OCI-LY7 (cell line): ENCODE measurements at regions not wholly inside any gene's neighbourhood (a gene's known extent, or its start where the extent isn't known, plus 50 kb on each side); places are given as distances from the start of the nearest gene placed in this dataset.
A peak's percentile ranks its signal among the peaks of the same experiment; 100 is the strongest.

Experiments
- BruUV-seq: library from RNA; stranded (reverse); fragments of 400-500 nt; replicated peaks from 2 replicates; lab custom pipeline; 2021; lab: Mats Ljungman, UMichigan
- CTCF ChIA-PET: fragments of 300-600 bp; sonication (Branson Sonifier 250); formaldehyde crosslinking; loops from one replicate; lab custom pipeline; 2022; ENCODE audit warnings: antibody characterized with exemption; ENCODE audit not compliant: unreplicated experiment; lab: Charles Lee
- POLR2A ChIA-PET: fragments of 300-600 bp; sonication (Branson Sonifier 250); formaldehyde crosslinking; loops from one replicate; lab custom pipeline; 2022; ENCODE audit warnings: antibody characterized with exemption; lab: Charles Lee
- DNase-seq: peaks from one replicate; pipeline ENCODE4 v3.0.0-alpha.2; 2015; ENCODE audit warnings: low spot score
- H2AFZ ChIP-seq: fragments of 200-600 bp; sonication (generic), shearing (Covaris generic); 2 replicates; pipeline ENCODE4 v1.6.1; 2014; ENCODE audit warnings: mild to moderate bottlenecking, antibody characterized with exemption, low read length, moderate library complexity
- H3K27ac ChIP-seq: fragments of 200-600 bp; sonication (generic); 2 replicates; pipeline ENCODE4 v1.5.1; 2014; ENCODE audit warnings: mixed run types, low read depth, mild to moderate bottlenecking, moderate library complexity, low read length, inconsistent platforms; ENCODE audit not compliant: poor library complexity, severe bottlenecking
- H3K36me3 ChIP-seq: fragments of 200-600 bp; sonication (generic); 2 replicates; pipeline ENCODE4 v1.6.1; 2014; ENCODE audit warnings: mild to moderate bottlenecking, antibody characterized with exemption, low read length, moderate library complexity, mixed read lengths; ENCODE audit not compliant: insufficient read depth
- H3K4me1 ChIP-seq: fragments of 200-600 bp; sonication (generic); 2 replicates; pipeline ENCODE4 v1.5.1; 2014; ENCODE audit warnings: mild to moderate bottlenecking, low read length; ENCODE audit not compliant: insufficient read depth, poor library complexity, severe bottlenecking
- H3K4me2 ChIP-seq: fragments of 200-600 bp; sonication (generic); 2 replicates; pipeline ENCODE4 v1.6.1; 2014; ENCODE audit warnings: mild to moderate bottlenecking, low read length
- H3K4me3 ChIP-seq: fragments of 200-600 bp; sonication (generic); 2 replicates; pipeline ENCODE4 v1.5.1; 2014; ENCODE audit warnings: mild to moderate bottlenecking, low read depth, low read length; ENCODE audit not compliant: poor library complexity, severe bottlenecking
- H3K79me2 ChIP-seq: fragments of 200-600 bp; sonication (generic); 2 replicates; pipeline ENCODE4 v1.6.1; 2016; ENCODE audit warnings: low read depth, mild to moderate bottlenecking, low read length, moderate library complexity, mixed read lengths; ENCODE audit not compliant: insufficient read depth
- H3K9me2 ChIP-seq: fragments of 200-600 bp; sonication (generic); 2 replicates; pipeline ENCODE4 v1.6.1; 2016; ENCODE audit warnings: mild to moderate bottlenecking, low read length, mixed read lengths; ENCODE audit not compliant: insufficient read depth
- H3K9me3 ChIP-seq: fragments of 200-600 bp; sonication (generic); 2 replicates; pipeline ENCODE4 v1.6.1; 2014; ENCODE audit warnings: mild to moderate bottlenecking, mixed run types, low read length, mixed read lengths
- H4K20me1 ChIP-seq: fragments of 200-600 bp; sonication (generic); 2 replicates; pipeline ENCODE4 v1.6.1; 2014; ENCODE audit warnings: mild to moderate bottlenecking, antibody characterized with exemption, low read length, moderate library complexity, mixed read lengths; ENCODE audit not compliant: insufficient read depth
- EZH2phosphoT487 ChIP-seq: fragments of 200-600 bp; sonication (generic); IDR thresholded peaks from 2 replicates; pipeline ENCODE4 v1.6.1; 2018; ENCODE audit warnings: low read depth, borderline replicate concordance, mild to moderate bottlenecking, mixed run types, antibody characterized with exemption, low read length, moderate library complexity, mixed read lengths
- intact Hi-C: fragments of 100-400 bp; cut with micrococcal nuclease; formaldehyde crosslinking; loops from one replicate; pipeline ENCODE4 v1.10.0; 2022; ENCODE audit not compliant: unreplicated experiment
- TF ChIP-seq, protein P1 (sequence below): fragments of 200-600 bp; sonication (generic); conservative IDR thresholded peaks from 2 replicates; pipeline ENCODE4 v1.5.1; 2014; ENCODE audit warnings: mild to moderate bottlenecking, antibody characterized with exemption, low read length, moderate library complexity, mixed read lengths

DNA sequence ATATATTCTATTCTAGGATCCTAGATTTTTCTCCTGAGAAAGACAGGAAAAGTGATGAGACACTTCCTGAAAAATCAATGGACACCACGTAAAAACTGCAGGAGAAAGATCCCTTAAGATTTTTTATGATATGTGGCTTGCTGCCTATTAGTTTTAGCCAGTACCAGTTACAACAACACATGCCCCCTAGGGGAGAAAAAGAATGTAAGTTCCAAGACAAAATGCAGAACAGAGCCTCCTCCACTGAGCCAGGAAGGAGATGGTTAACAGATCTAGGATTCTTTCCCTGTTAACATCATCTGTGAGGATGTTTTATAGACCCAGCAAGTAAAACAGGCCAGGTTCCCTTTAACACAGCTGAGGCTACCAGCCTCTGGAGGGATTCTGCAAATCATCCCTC is 574.7 kb downstream of the TLE4 start:
- H2AFZ ChIP-seq: no peak overlapping the region
- ChIA-PET CTCF (no interaction called here), POLR2A (no interaction called here)
- no peaks in the 10 kb centered on the region for H3K36me3 ChIP-seq
- H3K27ac ChIP-seq: no peak overlapping the region
- no peak overlapping the region for H3K4me2 ChIP-seq
- intact Hi-C loops: no loop called here
- no peak for TF ChIP-seq EZH2phosphoT487
- TF ChIP-seq, protein P1, sequence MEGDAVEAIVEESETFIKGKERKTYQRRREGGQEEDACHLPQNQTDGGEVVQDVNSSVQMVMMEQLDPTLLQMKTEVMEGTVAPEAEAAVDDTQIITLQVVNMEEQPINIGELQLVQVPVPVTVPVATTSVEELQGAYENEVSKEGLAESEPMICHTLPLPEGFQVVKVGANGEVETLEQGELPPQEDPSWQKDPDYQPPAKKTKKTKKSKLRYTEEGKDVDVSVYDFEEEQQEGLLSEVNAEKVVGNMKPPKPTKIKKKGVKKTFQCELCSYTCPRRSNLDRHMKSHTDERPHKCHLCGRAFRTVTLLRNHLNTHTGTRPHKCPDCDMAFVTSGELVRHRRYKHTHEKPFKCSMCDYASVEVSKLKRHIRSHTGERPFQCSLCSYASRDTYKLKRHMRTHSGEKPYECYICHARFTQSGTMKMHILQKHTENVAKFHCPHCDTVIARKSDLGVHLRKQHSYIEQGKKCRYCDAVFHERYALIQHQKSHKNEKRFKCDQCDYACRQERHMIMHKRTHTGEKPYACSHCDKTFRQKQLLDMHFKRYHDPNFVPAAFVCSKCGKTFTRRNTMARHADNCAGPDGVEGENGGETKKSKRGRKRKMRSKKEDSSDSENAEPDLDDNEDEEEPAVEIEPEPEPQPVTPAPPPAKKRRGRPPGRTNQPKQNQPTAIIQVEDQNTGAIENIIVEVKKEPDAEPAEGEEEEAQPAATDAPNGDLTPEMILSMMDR: 0 out of 2 replicates have a peak, but pooled peaks have one; percentile 25
- no peak for DNase-seq
- no peaks in the 10 kb centered on the region for H3K9me3 ChIP-seq
- H3K9me2 ChIP-seq: no peaks in the 10 kb centered on the region
- no peaks in the 10 kb centered on the region for H3K4me1 ChIP-seq
- no TSS peak for BruUV-seq
- H3K79me2 ChIP-seq: no peaks in the 10 kb centered on the region
- no peak overlapping the region for H3K4me3 ChIP-seq
- no peaks in the 10 kb centered on the region for H4K20me1 ChIP-seq

DNA sequence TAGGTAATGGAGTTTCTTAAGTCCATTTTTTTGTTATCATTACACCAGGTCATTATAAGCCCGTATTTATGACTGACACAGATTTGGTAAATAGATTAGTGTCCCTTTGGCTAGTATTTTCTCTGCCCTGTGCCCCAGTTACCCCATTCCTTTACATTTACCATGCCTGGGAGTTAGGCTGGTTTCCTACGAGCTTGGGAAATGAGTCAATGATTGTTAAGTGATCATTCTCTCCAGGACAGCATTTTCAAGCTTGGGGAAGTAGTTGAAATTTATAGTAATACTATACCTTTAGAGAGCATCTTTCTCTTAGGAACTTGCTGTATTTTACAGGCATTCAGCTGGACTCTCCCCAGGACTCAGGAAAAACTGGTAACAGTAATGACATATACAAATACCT is 573.1 kb downstream of the TLE4 start:
- CTCF ChIA-PET: no interaction called here
- BruUV-seq: no TSS peak
- Histone ChIP-seq H3K4me1 (no peaks in the 10 kb centered on the region), H3K36me3 (no peaks in the 10 kb centered on the region), H3K4me2 (no peak overlapping the region), H3K27ac (no peak overlapping the region), H3K9me2 (no peaks in the 10 kb centered on the region), H3K9me3 (no peaks in the 10 kb centered on the region), H4K20me1 (no peaks in the 10 kb centered on the region), H3K79me2 (no peaks in the 10 kb centered on the region), H2AFZ (no peak overlapping the region), H3K4me3 (no peak overlapping the region)
- POLR2A ChIA-PET: no interaction called here
- no peak for DNase-seq
- intact Hi-C loops: no loop called here
- TF ChIP-seq, protein P1: no peak
- TF ChIP-seq EZH2phosphoT487: no peak

DNA sequence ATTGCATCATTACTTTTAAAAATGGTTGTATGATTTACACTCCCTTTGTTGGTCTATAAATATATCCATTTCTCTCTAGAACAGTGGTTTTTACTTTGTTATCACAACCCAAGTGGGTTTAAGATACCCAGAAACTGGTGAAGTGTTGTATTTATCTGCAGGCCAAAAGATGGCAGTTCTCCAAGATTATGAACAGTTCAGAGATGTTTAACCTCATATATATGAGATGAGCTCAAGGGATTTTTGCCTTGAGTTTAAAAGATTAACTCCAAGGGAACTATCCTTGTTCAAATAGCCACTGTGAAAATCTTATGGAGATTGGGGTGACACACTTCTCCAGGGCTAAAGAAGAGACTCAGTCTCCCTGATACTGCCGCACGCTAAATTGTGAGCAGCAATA is 572.6 kb downstream of the TLE4 start:
- DNase-seq: no peak
- Histone ChIP-seq H3K4me2 (no peak overlapping the region), H3K27ac (no peak overlapping the region), H3K36me3 (no peaks in the 10 kb centered on the region), H4K20me1 (no peaks in the 10 kb centered on the region), H3K4me1 (no peaks in the 10 kb centered on the region), H3K9me2 (no peaks in the 10 kb centered on the region), H2AFZ (no peak overlapping the region), H3K79me2 (no peaks in the 10 kb centered on the region), H3K9me3 (no peaks in the 10 kb centered on the region), H3K4me3 (no peak overlapping the region)
- TF ChIP-seq, protein P1: no peak
- no peak for TF ChIP-seq EZH2phosphoT487
- no TSS peak for BruUV-seq
- intact Hi-C loops: no loop called here
- ChIA-PET CTCF (no interaction called here), POLR2A (no interaction called here)
